NCI-H146 (cell line): ENCODE measurements at regions not wholly inside any gene's neighbourhood (a gene's known extent, or its start where the extent isn't known, plus 50 kb on each side); places are given as distances from the start of the nearest gene placed in this dataset.
"Not testable (repeated sequence)": the region's sequence is repeated elsewhere in the genome, so short reads cannot be mapped to it uniquely, and the experiment has no call there.

Experiments
- DNase-seq: peaks from one replicate; lab custom pipeline; 2025; lab: John Stamatoyannopoulos, UW

DNA sequence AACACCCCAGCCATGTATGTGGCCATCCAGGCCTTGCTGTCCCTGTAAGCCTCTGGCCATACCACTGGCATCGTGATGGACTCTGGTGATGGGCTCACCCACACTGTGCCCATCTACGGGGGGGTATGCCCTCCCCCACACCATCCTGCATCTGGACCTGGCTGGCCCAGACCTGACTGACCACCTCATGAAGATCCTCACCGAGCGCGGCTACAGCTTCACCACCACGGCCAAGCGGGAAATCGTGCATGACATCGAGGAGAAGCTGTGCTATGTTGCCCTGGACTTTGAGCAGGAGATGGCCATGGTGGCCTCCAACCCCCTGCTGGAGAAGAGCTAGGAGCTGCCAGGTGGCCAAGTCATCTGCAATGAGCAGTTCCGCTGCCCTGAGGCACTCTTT is 80.4 kb upstream of the ZCCHC2 start:
- DNase-seq, result no peak

DNA sequence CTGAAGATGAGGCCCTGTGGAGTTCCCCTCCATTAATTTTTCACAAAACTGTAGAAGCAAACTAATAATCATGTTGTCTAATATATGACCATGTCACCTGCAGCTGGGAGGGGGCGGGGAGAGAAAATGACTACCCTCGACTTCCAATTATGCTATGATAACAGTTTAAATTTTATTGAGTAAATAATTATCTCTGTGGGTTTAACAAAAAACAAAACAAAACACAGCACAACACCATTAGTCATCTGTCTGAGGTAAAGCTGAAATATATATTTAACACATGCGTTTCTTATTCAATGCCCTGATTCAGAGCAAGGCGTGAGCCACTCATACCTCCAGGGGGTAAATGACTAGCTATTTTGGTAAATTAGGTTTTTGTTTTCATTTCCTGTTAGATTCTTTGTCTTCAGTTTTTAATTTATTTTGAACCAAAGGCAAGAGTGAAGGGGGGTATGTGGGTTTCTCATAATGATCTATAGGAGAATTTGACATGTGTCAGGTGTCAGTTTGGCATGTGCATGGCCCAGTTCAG is 77.4 kb upstream of the ZCCHC2 start:
- peak; percentile 99 for DNase-seq

- DNase-seq, result no peak
Observed at GRCh38 chr18:62446511-62446910, 76.3 kb upstream of the ZCCHC2 start.

DNA sequence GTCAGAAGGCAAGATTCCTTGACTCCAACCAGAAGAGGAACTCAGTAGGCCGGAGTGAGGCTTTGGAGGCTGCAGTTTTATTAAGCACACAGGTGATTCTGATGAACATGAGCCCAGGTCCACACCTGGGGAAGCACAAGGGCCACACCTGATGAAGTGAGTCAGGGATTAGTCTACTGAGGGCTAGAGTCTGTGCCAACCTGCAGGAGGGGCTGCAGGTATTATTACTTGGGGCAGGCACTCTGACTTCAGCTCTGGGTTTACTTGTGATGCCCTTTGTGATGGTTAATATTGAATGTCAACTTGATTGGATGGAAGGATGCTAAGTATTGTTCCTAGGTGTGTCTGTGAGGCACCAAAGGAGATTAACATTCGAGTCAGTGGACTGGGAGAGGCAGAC is 75.2 kb upstream of the ZCCHC2 start:
- no peak for DNase-seq

DNA sequence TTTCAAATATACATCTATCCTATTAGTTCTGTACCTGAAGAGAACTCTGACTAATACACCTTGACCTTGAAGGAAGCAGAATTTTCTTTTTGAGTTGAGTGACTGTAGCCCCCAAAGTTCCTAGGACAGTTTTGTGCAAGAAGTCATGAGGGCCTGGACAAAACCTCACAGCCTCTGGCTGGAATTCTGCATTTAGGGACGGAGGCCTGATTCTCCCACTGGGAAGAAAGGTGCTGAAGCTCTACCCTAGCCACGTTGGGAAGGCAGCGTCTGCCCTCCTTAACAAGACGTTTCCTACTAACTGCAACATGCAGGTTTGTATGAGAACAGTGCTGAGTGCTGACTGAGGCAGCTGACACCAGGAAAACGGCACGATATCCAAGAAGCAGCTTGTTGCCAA is 74.4 kb upstream of the ZCCHC2 start:
- DNase-seq, result no peak

DNA sequence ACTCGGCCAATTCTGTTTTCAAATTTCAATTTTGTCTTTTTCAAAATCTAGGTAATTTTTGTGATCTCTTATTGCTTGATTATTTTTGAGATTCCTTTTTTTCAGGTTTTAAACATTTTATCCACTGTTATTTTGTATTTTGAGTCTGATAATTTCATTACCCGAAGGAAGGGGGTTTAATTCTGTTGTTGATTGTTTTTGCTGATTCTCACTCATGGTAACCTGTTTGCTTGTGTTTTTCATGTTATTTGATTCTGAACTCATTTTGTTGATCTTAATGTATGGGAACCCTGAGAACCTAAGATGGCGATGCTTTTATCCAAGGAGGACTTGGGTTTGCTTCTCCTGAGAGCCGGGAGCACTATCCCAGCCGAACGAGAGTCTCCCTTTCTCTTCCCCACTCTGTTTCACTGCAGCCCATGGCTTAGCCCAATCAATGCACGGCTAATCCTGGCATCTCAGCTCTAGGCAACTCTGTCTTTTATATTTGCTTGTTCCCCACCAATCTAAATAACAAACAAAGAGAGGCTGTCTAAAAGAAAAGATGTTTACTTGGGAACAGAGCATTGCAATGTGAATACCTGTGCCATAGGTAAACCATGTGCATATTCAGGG is 73.2 kb upstream of the ZCCHC2 start:
- no peak for DNase-seq

- DNase-seq, result no peak
Observed at GRCh38 chr18:62450175-62450545, 72.7 kb upstream of the ZCCHC2 start.

DNA sequence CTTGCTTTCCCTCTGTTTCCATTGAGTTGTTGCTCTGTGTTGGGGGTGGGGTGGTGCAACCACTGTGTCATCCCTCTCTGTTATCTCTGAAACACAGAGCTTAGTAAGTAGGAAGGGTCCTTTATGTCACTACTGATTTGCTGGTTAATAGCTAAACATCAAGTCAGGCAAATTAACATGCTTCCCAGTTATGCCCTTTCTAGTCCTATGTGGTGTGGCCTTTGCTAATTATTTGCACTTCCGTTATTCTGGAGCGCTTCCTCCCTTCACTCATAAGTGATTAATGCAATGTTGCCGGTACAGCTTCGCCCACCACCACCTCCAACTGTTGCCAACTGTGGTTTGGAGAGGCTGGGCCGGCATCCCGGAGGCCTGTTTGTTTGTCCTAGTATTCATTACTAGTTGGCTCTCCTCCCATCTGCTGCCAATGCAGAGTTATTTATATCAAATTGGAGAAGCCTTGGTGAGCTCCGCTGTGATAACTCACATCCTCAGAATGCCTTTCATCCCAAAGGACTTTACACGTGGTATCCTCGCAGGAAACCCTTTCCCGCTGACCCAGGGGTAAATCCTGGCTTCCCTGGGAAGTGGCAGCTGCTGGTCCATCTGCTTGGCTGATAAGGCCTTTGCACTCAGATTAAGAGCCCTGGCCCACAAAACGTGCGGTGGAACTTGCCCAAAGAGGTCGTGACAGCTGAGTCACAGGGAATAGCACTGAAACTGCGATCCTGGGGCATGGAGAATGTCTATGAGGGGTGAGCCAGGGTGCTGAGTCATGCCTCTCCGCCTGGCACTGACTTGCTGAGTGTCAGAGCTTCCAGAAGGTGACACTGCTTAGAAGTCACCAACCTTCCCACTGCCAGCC is 72.0 kb upstream of the ZCCHC2 start:
- peak; percentile 70 for DNase-seq

- DNase-seq, result no peak
Observed at GRCh38 chr18:62452280-62452831, 70.5 kb upstream of the ZCCHC2 start.

GRCh38 chr18:62453864-62454263 is 69.0 kb upstream of the ZCCHC2 start:
- DNase-seq, result no peak

DNA sequence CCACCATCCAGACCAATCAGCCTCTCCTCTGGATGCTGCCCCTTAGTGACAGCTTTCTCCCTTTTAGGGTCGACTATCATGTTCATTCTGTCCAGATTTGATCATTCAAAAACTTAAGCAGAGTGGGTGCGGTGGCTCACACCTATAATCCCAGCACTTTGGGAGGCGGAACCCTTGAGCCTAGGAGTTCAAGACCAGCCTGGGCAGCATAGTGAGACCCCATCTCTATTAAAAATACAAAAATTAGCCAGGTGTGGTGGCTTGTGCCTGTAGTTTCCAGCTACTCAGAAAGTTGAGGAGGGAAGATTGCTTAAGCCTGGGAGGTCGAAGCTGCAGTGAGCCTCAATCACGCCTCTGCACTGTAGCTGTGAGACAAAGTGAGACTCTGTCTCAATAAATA is 68.3 kb upstream of the ZCCHC2 start:
- no peak for DNase-seq

DNA sequence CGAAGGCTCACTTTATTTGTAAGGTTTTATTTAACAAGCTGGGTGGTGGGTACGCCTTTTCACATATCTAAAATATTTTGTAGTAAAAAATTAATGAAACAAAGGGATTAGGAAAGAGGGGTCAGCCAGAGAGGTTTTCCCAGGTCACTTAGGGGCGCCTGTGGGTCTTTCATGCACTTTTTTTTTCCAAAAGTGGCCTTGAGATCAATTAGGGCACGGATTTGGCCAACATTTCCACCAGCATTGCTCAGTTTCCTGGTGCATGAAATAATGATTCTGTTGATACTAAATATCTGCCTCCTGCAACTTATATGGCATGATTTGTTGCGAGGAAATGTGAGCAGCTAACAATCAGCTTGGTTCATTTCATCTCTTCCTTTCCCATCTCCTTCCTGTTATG is 67.6 kb upstream of the ZCCHC2 start:
- no peak for DNase-seq

DNA sequence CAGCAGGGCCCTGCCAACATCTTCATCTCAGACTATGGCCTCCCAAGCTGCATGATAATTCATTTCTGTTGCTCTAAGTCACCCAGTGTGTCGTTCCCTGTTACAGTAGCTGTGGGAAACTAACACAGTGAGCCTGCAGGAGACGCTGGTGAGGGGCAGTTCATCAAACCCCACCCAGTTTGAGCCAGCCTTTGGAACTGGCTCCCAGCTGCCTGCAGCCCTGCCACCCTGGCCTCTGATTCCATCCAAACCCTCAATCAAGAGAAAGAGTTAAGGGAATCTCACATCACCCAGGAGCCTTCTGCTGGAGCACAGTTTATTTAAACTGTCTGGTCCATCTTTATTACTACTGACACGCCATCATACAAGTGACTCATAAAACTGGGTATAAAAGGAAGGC is 64.9 kb upstream of the ZCCHC2 start:
- DNase-seq, result no peak

- peak; percentile 22 for DNase-seq
Observed at GRCh38 chr18:62458346-62458745, 64.5 kb upstream of the ZCCHC2 start.

DNA sequence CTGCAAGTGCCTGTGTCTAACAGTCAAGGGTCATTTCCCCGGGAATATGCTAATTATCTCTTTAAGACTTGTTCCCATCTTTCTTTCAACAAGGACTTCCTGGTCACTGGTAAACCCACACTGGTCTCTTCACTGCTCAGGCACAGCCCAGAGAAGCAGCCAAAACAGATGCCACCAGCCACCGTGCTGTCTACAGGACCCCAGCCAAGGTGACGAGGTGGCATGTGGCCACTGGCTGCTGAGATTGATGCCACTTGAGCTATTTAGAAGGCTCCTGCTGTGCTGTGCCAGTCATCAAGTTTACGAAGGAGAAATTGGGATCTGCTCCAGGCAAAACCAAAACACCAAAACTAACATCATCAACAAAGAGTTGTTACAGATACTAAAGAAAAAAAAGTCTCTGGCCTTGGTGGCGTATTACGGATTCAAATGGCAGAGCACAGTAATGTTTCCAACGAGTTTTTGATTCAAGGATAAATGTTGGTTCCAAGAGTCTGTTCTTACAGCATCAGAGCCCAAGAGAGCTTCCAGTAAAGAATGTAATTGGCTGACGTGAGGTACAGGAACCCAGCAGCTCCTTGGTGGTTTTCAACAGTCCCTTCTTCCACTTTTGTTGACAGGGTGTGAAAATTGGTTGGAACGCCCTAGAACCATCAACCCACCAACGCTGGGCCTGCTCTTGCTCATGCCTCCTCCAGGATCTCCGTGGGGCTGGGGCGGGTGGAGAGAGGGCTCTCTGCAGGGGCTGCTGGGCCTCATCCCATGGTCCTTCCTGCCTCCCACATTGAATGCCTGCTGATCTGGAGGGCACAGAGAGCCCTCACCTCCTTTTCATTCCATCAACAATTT is 63.7 kb upstream of the ZCCHC2 start:
- DNase-seq, result no peak

DNA sequence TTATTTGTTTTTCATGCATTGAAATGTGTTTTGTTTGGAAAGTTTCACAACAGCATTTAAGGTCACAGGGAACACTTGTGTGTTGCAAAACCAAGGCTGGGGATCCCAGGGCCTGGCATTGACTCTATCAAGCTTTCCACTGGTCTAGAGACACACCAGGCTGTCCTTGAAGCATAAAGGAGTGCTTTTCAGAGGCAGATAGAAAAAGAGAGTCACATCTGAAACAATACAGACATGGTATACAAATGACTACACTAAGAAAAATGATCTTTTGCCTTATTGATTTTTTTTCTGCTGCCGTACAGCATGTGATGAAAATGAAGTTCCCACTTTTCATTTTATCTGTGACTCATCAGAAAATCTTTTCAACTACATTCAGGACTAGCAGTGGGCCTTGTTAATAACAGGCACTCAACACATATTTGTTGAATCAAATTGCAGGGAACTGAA is 61.9 kb upstream of the ZCCHC2 start:
- peak; percentile 32 for DNase-seq

GRCh38 chr18:62461591-62461990 is 61.2 kb upstream of the ZCCHC2 start:
- DNase-seq, result no peak

DNA sequence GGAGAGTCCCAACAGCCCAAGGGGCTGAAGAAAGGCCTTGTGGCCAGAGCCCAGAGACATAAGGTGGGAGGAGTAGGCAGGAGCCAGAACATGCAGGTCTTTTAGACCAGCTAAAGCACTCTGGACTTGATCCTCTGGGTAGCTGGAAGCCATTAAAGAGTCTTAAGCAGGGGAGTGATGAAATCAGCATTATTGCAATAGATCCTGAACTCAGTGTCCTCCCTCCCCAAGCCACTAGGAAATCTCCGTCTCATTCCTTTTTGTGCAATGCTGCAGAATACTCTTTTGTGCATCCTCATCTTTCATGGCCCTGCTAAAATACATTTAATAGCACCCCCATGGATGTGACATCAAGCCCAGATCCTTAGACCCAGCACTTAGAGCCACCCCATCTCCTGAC is 58.6 kb upstream of the ZCCHC2 start:
- DNase-seq, result no peak

GRCh38 chr18:62469131-62469530 is 53.7 kb upstream of the ZCCHC2 start:
- DNase-seq, result not testable (repeated sequence)
